ES-I3 (cell line): ENCODE measurements at regions not wholly inside any gene's neighbourhood (a gene's known extent, or its start where the extent isn't known, plus 50 kb on each side); places are given as distances from the start of the nearest gene placed in this dataset.
"Not testable (repeated sequence)": the region's sequence is repeated elsewhere in the genome, so short reads cannot be mapped to it uniquely, and the experiment has no call there.

Source experiments
- H3K36me3 ChIP-seq: 2 replicates; pipeline ENCODE4 v1.6.1; 2013; ENCODE audit warnings: mild to moderate bottlenecking, low read length, control low read depth, moderate library complexity; ENCODE audit not compliant: insufficient read depth
- H3K4me1 ChIP-seq: 2 replicates; pipeline ENCODE4 v1.6.1; 2013; ENCODE audit warnings: mild to moderate bottlenecking, control low read depth, low read length; ENCODE audit not compliant: insufficient read depth
- H3K9ac ChIP-seq: 2 replicates; pipeline ENCODE4 v1.6.1; 2013; ENCODE audit warnings: low read depth, mild to moderate bottlenecking, low read length, moderate library complexity
- H3K9me3 ChIP-seq: 2 replicates; pipeline ENCODE4 v1.6.1; 2013; ENCODE audit warnings: mild to moderate bottlenecking, low read length, moderate library complexity; ENCODE audit not compliant: control insufficient read depth, insufficient read depth

DNA sequence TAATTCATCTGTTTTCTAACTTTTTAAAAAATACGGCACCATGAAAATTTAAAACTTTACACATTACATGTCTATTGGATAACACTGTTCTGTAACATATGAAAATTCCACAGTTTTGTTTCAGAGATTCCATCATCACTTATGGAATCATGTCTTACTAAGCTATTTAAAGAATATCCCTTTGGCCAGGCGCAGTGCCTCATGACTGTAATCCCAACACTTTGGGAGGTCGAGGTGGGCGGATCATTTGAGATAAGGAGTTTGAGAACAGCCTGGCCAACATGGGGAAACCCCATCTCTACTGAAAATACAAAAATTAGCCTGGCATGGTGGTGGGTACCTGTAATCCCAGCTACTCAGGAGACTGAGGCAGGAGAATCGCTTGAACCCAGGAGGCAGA lies 131.7 kb upstream of the KRR1 start:
- not testable (repeated sequence) for H3K36me3 ChIP-seq, H3K9me3 ChIP-seq, H3K9ac ChIP-seq
- H3K4me1 ChIP-seq: peaks cover 28% of the 10 kb centered on the region

DNA sequence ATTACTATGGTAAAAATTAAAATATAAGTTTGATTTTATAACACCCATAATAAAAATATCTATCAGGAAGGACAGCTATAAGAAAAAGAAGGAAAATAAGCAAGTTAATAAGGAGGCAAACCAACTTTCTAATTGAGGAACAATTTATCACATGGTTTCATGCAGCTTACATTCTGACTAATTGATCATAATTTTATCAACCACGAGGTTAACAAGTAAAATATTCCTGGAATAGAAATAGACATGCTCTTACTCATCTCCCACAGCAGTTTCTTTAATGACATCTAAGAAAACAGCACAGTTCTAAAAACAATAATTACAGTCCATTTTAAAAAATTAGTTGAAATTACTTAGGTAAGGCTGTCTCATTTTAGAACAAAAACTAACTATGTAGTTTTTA lies 130.8 kb upstream of the KRR1 start:
- Histone ChIP-seq H3K36me3 (no peaks in the 10 kb centered on the region; the same call in 1 of the 2 replicates), H3K4me1 (peaks cover 28% of the 10 kb centered on the region), H3K9ac (no peak overlapping the region), H3K9me3 (no peaks in the 10 kb centered on the region)

DNA sequence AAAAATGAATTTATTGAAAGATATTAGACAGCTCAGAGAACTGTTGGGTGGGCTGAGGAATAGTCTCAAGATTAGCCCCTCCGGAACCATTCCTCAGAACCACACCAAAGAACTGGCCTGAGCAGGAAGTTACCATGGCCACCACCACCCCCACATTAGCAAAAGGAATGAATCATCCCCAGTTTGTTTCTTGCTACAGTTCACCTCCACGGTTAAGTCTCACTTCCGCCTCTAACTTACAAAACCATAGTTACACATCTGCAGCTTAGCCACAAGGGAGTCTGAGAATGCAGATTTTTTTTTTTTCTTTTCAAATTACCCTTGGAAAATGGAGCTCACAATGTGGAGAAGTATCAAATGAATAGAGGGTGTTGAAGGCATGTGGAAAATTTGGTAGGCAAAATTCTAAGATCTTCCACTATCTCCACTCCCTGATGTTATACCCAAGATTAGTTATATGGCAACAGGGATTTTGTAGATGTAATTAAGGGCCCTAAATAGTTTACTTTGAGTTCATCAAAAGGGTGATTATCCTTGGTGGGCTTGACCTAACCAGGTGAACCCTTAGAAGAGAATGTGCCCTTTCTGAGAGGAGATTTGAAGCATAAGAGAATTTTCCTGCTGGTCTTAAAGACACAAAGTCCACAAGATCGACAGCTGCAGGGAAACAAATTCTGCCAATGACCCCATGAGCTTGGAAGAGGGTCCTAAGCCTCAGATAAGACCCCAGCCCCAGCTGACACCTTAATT lies 129.8 kb upstream of the KRR1 start:
- no peaks in the 10 kb centered on the region for H3K9me3 ChIP-seq
- H3K36me3 ChIP-seq: no peaks in the 10 kb centered on the region
- no peak overlapping the region for H3K9ac ChIP-seq
- peaks cover 32% of the 10 kb centered on the region for H3K4me1 ChIP-seq

DNA sequence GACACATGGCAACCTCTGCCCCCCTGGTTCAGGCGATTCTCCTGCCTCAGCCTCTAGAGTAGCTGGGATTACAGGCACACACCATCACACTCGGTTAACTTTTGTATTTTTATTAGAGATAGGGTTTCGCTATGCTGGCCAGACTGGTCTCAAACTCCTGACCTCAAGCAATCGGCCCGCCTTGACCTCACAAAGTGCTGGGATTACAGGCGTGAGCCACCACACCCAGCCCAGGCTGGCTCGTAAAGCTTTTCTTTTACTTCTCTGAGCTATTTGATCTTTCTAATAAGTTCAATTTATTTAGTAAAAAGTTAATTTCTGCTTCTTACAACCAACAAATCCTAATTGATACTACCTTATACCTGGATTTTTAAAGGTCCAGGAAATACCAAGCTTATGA lies 127.4 kb upstream of the KRR1 start:
- H3K9ac ChIP-seq: no peak overlapping the region
- H3K9me3 ChIP-seq: no peaks in the 10 kb centered on the region
- peaks cover 54% of the 10 kb centered on the region for H3K4me1 ChIP-seq
- no peaks in the 10 kb centered on the region for H3K36me3 ChIP-seq

DNA sequence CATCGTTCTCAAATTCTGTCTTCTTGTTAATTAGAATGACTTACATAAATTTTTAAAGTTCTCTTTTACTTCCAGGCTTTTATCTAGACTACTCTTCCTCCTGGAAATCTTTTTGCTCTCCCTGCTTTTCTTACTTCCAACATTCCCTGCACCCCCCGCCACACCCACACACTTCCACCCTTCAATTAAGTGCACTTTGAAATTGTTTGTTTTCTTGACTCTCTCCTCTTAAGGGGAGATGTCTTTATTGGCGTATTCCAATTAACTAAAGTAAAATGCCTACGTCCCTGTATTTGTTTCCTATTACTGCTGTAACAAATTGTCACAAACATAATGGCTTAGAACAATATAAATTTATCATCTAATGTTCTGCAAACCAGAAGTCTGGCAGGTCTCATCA lies 125.2 kb upstream of the KRR1 start:
- Histone ChIP-seq H3K36me3 (no peaks in the 10 kb centered on the region), H3K4me1 (peaks cover 59% of the 10 kb centered on the region), H3K9me3 (no peaks in the 10 kb centered on the region), H3K9ac (no peak overlapping the region)

DNA sequence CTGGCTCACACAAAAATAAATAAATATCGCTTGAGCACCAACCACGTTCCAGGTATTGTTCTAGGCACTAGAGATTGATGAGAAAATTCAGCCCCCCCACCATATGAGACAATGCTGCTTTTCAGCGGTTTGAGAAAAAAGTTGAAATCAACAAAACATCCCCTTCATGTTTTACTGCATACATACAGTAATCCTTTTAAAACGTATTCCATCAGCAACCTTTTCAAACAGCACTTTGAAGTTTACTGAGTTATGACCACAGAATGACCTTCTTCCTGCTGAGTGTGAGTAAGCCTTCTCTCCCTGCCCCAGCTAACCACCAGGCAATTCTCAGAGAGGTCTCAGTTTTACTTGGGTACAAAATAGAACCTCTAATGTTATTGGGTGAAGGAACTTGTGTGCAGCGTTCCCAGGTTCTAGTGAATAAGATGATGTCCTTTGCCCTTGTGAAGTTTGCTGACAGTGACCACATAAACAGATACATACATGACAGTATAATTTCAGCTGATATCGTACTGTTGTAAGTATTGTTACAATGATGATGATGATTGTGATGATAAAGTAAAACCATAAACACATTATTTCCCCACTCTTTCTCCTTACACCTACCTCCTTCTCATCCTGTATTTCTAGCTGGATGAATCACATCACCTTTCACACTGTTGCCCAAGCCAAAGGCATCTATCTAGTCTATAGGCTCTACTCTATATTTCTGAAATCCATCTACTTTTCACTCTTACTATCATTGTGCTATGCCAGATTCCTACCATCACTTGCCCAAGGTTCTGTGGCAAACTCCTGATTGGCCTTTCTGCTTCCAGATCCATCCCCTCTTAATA lies 124.4 kb upstream of the KRR1 start:
- no peaks in the 10 kb centered on the region for H3K36me3 ChIP-seq
- H3K9ac ChIP-seq: no peak overlapping the region
- H3K9me3 ChIP-seq: no peaks in the 10 kb centered on the region
- H3K4me1 ChIP-seq: peaks cover 52% of the 10 kb centered on the region

DNA sequence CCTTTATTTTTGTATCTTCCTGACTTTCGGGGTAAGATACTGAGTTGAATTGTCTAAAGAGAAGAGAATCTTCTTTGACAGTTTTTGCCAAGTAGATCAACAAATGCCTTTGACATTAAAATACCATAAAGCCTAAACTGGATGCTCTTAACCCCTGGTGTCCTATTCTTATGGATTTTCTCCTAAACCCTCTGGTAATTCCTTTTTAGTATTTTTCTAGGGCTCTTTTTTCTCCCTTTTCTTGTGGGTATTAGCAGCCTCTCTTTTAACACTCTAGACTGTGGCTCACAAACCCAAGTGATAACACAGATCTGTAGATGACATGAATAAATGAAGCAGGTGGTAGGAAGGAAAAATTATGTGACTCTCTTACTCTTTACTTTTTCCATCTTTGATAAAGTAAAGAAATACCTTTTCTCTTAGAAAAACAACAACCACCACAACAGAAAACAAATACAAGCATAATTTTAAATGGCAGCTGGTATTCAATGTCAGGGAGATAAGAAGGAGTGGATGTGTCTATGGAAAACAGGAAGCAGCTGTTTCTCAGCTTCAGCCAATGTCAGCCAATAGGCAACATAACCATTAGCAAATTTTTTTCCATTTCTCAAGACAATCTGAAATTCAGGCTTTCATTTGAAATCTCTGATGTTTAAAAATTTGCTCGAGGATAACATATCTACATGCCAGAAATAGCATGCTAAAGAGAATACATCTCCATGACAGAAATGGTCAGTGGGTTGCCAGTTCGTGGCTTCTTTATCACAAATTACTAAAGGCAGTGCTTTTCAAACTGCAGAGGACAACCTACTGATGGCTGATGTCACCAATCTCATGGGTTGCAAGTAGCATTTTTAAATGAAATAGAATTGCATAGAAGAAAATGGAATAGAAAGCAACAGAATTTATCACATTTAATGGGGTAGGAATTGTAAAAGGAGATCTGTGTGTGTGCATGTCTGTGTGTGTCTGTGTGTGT lies 123.1 kb upstream of the KRR1 start:
- Histone ChIP-seq H3K9ac (no peak overlapping the region; the same call in 1 of the 2 replicates), H3K36me3 (no peaks in the 10 kb centered on the region), H3K9me3 (peaks cover 3% of the 10 kb centered on the region; the same call in 1 of the 2 replicates), H3K4me1 (peaks cover 39% of the 10 kb centered on the region)

DNA sequence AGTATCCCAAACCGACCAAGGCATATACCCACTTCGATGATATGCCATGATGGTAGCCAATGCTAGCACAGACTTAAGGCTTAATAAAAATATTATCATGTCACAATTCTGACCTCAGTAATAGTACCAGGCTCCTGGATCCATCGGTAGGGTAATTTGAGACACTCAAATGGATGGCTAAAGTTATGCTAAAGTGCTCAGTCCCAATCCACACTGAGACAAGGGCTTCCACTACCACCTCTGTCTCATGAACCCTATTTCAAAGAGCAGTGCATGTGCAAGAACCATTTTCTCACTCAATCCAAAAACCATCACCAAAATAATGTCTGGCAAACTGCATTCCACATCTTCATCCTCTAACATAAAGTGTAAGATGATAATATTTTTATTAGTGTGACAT lies 122.4 kb upstream of the KRR1 start:
- Histone ChIP-seq H3K9ac (no peak overlapping the region), H3K9me3 (peaks cover 3% of the 10 kb centered on the region; the same call in 1 of the 2 replicates), H3K4me1 (peaks cover 37% of the 10 kb centered on the region), H3K36me3 (no peaks in the 10 kb centered on the region)

DNA sequence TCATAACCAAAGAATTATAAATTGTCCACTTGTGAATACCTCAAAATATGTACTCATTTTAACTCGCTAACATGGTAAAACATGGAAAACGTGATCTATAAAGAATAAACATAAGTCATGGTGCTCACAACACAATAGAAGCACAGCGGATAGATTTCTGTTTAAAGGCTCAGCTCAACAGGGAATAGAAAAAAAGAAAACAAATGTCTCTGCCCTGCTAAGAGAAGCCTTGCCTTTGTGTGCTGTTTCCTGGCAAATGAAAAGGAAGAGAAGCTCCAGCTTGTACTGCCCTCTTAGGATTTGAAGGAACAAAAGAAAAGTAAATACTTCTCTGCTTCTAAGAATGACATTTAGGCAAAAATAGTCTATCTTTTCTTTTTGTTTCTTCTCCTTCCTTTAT lies 121.0 kb upstream of the KRR1 start:
- Histone ChIP-seq H3K36me3 (no peaks in the 10 kb centered on the region), H3K9me3 (peaks cover 3% of the 10 kb centered on the region; the same call in 1 of the 2 replicates), H3K4me1 (peaks cover 33% of the 10 kb centered on the region), H3K9ac (no peak overlapping the region)

DNA sequence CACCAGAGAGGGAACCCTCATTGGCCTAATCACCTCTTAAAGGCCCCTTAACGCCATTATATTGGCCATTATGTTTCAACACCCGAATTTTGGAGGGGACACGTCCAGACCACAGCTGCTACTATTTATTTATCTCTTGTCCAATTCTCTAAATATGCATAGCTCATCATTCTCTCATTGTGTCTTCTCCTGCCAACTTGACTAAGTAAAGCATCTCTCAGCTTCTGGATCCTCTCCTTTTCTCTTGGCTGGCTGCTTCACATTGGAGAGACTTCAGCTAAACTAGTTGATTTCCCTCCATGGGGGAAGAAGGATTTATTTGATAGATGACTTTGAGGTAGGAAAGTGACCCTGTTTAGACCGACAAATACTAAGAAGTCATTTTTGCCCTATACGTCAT lies 120.4 kb upstream of the KRR1 start:
- Histone ChIP-seq H3K9me3 (peaks cover 3% of the 10 kb centered on the region; the same call in 1 of the 2 replicates), H3K9ac (no peak overlapping the region), H3K4me1 (peaks cover 33% of the 10 kb centered on the region), H3K36me3 (no peaks in the 10 kb centered on the region)

DNA sequence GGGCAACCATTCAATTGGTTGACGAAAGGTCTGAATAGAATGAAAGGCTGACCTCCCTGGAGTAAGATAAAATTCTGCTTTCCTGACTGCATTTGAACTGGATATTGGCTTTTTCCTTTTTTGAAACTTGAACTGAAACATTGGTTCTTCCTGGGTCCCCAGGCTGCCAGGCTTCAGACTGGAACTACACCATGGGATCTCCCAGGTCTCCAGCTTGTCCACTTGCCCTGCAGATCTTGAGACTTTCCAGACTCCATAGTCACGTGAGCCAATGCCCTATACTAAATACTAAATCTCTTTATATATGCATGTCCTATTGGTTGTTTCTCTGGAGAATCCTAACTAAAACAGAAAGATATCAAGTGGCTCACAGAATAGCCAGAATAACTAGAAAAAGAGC lies 118.7 kb upstream of the KRR1 start:
- Histone ChIP-seq H3K4me1 (peaks cover 19% of the 10 kb centered on the region), H3K9ac (no peak overlapping the region), H3K9me3 (peaks cover 3% of the 10 kb centered on the region; the same call in 1 of the 2 replicates), H3K36me3 (no peaks in the 10 kb centered on the region)

DNA sequence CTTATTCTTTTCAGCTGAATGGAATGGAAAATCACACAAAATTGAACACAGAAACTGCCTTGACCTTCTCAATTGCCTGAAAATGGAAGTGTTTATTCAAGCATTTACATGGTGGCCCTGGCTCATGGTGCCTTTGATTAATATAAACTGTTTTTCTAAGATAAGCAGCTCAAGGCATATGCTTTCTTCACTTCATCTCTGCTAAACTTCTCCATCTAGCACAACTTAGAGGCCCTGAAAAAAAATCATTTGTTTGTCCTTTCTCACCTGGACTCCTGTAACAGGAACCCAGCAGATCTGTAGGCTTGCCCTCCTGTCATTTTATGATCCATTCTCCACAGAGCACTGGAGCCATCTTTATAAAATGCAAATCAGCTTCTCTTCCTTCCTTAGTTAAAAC lies 117.5 kb upstream of the KRR1 start:
- Histone ChIP-seq H3K9ac (no peak overlapping the region), H3K36me3 (no peaks in the 10 kb centered on the region), H3K9me3 (peaks cover 3% of the 10 kb centered on the region; the same call in 1 of the 2 replicates), H3K4me1 (peaks cover 13% of the 10 kb centered on the region; the same call in 1 of the 2 replicates)

DNA sequence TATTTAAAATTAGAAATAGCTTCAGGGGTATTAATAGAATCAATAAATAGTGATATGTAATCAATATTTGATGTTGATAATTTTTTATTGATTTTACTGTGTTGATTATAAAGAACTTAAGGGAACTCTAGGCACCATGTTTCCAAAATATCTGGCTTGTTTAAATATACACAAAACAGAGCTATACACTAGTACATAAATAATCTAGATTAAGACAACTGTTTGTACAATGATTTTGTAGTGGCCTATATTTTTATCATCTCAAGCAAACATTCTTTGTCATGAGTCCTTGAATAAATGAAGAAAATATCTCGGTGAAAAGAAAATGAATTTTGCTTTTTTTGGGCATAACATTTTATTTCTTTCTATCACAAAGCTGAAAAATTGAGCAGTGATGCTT lies 117.1 kb upstream of the KRR1 start:
- H3K9ac ChIP-seq: no peak overlapping the region
- peaks cover 3% of the 10 kb centered on the region; the same call in 1 of the 2 replicates for H3K9me3 ChIP-seq
- no peaks in the 10 kb centered on the region for H3K36me3 ChIP-seq
- H3K4me1 ChIP-seq: peaks cover 12% of the 10 kb centered on the region; the same call in 1 of the 2 replicates

DNA sequence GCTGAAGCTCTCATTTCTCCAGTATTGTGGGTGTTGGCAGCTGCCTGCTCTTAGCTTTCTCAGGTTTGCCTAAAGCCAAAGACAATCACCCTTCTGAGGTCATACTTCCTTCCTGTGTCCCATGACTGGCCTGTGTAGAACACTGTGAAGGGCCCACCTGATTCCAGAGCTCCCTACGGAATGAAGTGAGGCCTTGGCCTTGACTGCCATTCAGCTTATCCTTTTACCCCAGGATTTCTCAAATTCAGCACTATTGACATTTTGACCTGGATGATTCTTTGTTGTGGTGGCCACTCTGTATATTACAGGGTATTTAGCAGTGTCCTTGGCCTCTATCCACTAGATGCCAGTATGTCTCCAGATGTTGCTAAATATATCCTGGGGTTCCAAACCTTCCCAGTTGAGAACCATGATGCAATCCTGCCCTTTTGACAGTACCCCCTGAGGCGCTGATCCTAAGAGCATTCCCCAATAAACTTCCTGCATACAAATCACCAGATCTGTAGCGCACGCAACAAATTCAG lies 112.3 kb upstream of the KRR1 start:
- Histone ChIP-seq H3K9ac (no peak overlapping the region), H3K36me3 (no peaks in the 10 kb centered on the region), H3K9me3 (no peaks in the 10 kb centered on the region), H3K4me1 (peaks cover 17% of the 10 kb centered on the region; the same call in 1 of the 2 replicates)
